Natural killer cell treated with Interleukin-12 subunit alpha and Interleukin-12 subunit beta and Interleukin-15 and Interleukin-18, amount 100 ng/mL, for 72 hours (primary cell): ENCODE measurements at regions not wholly inside any gene's neighbourhood (a gene's known extent, or its start where the extent isn't known, plus 50 kb on each side); places are given as distances from the start of the nearest gene placed in this dataset.

Source experiments
- ATAC-seq, 2 donors: fragments of 150-1000 bp; cut with Tn5 transposase in 1 of 2; sonication (Bioruptor Pico), chemical (Tn5 transposase) in 1 of 2; 2 replicates each; pipeline ENCODE4 v1.10.0; 2021
- DNase-seq: peaks from one replicate; pipeline ENCODE4 v3.0.0; 2022; ENCODE audit warnings: low spot score
- H3K27ac Mint-ChIP-seq, 2 donors: 1 replicate in 1 of 2; 2 replicates in 1 of 2; pipeline ENCODE4 v1.8.0; 2022; ENCODE audit warnings: mixed read lengths in 2 of 2, mild to moderate bottlenecking in 1 of 2, moderate library complexity in 1 of 2
- H3K27me3 Mint-ChIP-seq, 2 donors: 1 replicate in 1 of 2; 2 replicates in 1 of 2; pipeline ENCODE4 v1.8.0; 2022; ENCODE audit warnings: mixed read lengths in 2 of 2
- H3K36me3 Mint-ChIP-seq: one replicate; pipeline ENCODE4 v1.8.0; 2022; ENCODE audit warnings: mixed read lengths
- H3K4me1 Mint-ChIP-seq, 2 donors: 1 replicate in 1 of 2; 2 replicates in 1 of 2; pipeline ENCODE4 v1.8.0; 2022; ENCODE audit warnings: low read depth in 2 of 2, mixed read lengths in 2 of 2, mild to moderate bottlenecking in 1 of 2
- H3K4me3 Mint-ChIP-seq: one replicate; pipeline ENCODE4 v1.8.0; 2022; ENCODE audit warnings: mixed read lengths
- H3K9me3 Mint-ChIP-seq: 2 replicates; pipeline ENCODE4 v1.8.0; 2022; ENCODE audit warnings: mixed read lengths

DNA sequence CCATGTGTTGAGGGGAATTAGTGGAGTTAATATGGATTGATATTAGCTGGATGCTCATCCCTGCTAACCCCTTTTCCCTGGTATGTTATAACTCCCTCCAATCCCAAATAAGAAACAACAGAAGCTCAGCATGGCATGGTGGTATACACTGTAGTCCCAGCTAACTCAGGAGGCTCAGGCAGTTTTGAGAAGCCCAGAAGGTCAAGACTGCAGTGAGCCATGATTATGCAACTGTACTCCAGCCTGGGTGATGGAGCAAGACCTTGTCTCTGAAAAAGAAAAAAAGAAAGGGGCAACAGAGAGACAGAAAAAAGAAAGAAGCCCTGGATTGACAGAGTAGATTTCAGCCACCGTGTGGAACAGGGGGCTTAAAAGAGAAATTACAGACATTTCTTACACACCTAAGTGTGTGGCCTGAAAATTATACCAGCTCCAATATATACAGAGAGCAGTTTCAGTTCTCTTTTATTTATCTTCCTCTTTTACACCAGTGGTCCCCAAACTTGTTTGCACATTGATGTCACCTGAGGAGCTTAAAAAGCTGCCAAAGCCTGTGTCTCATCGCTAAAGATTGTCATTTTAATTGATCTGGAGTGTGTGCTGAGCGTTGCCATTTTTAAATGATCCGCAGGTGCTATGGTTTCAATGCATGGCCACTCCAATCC lies 203.6 kb downstream of the UBE2E3 start:
- no peaks in the 10 kb centered on the region for H3K27me3 Mint-ChIP-seq
- H3K9me3 Mint-ChIP-seq, result peaks cover 4% of the 10 kb centered on the region
- DNase-seq (no peak), ATAC-seq (no peak)
- peaks cover 18 to 32% of the 10 kb centered on the region in 2 donors for H3K4me1 Mint-ChIP-seq
- peaks cover 7% of the 10 kb centered on the region for H3K36me3 Mint-ChIP-seq
- no peak overlapping the region for H3K4me3 Mint-ChIP-seq
- H3K27ac Mint-ChIP-seq, result peak overlapping the region in 1 of 2 donors; percentile 18

DNA sequence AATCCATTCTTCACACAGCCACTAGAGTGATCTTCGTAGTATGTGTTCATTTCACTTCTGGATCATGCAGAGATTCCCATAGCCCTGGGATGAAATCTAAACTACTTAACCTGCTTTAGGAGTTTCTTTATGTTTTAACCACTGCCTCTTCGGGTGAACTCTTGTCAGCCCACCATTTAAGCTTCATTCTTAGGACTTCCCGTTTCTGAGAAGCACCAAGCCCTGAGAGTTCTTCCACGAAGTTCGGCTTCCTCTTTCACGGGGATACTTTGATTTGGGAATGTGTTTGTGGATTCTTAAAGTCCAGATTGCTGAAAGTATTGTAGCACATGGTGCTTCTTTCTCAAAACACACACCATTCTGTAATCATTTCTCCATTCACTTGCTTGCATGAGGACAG lies 205.0 kb downstream of the UBE2E3 start:
- H3K27ac Mint-ChIP-seq, result no peak overlapping the region
- H3K4me1 Mint-ChIP-seq, result peaks cover 14 to 28% of the 10 kb centered on the region in 2 donors
- no peak for DNase-seq
- ATAC-seq, result no peak
- H3K27me3 Mint-ChIP-seq, result no peaks in the 10 kb centered on the region
- no peaks in the 10 kb centered on the region for H3K36me3 Mint-ChIP-seq
- H3K4me3 Mint-ChIP-seq, result no peak overlapping the region
- H3K9me3 Mint-ChIP-seq, result no peaks in the 10 kb centered on the region

DNA sequence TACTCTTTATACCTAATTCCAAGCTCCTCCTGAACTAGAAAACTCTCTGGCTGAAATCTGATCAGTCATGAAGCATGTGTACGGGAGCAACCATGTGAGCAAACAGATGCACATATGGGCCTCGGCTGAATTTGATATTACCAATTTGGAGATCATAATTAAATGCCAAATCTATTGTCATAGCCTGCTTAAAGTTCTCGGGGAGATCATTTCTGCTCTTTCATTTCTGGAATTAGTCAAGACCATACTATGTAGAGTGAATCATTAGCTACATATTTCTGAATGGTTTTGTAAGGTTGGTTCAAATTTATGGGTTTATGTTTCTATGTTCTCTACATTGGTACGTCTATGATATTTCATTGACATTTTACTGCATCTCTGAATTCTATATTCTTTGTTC lies 205.5 kb downstream of the UBE2E3 start:
- no peak overlapping the region for H3K27ac Mint-ChIP-seq
- ATAC-seq, result peak in 1 of 2 donors; percentile 49
- no peaks in the 10 kb centered on the region for H3K9me3 Mint-ChIP-seq
- H3K4me3 Mint-ChIP-seq, result no peak overlapping the region
- peaks cover 19 to 32% of the 10 kb centered on the region in 2 donors for H3K4me1 Mint-ChIP-seq
- no peak for DNase-seq
- no peaks in the 10 kb centered on the region for H3K27me3 Mint-ChIP-seq
- no peaks in the 10 kb centered on the region for H3K36me3 Mint-ChIP-seq

DNA sequence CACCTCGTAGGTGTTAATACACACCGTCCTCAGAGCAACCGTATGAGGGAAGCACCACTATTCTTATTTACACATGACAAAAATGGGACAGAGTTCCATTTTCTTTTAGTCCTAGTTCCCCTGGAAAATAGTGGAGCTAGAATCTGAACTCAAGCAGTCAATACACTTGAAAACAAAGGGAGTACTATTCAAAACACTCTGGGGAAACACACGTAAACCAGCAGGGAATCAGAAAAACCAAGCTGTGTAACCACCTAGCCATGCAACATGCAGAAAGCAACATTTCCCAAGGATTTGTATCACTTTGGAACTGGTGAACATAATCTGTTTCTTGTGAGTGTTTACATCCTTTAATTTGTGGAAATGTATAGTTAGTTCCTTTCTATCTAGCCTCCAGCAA lies 208.2 kb downstream of the UBE2E3 start:
- ATAC-seq (no peak), DNase-seq (no peak)
- Mint-ChIP-seq H3K27me3 (no peaks in the 10 kb centered on the region), H3K36me3 (peaks cover under 1% of the 10 kb centered on the region), H3K4me1 (peaks cover 31 to 45% of the 10 kb centered on the region in 2 donors), H3K9me3 (no peaks in the 10 kb centered on the region), H3K27ac (no peak overlapping the region), H3K4me3 (no peak overlapping the region)

GRCh38 chr2:181189951-181190350 lies 209.5 kb downstream of the UBE2E3 start:
- Mint-ChIP-seq H3K27ac (peak overlapping the region in 1 of 2 donors; percentile 68), H3K36me3 (peaks cover 6% of the 10 kb centered on the region), H3K4me1 (peaks cover 38 to 50% of the 10 kb centered on the region in 2 donors), H3K4me3 (no peak overlapping the region), H3K9me3 (peaks cover 3% of the 10 kb centered on the region), H3K27me3 (no peaks in the 10 kb centered on the region)
- ATAC-seq (no peak), DNase-seq (no peak)

GRCh38 chr2:181190711-181191110 lies 210.3 kb downstream of the UBE2E3 start:
- Mint-ChIP-seq H3K4me3 (no peak overlapping the region), H3K27ac (peak overlapping the region in 1 of 2 donors; percentile 68), H3K36me3 (peaks cover 6% of the 10 kb centered on the region), H3K9me3 (peaks cover 3% of the 10 kb centered on the region), H3K27me3 (no peaks in the 10 kb centered on the region), H3K4me1 (peaks cover 38 to 49% of the 10 kb centered on the region in 2 donors)
- ATAC-seq (peak; percentile 58 to 72), DNase-seq (no peak)

- peak; percentile 25 to 78 for ATAC-seq
- Mint-ChIP-seq H3K4me1 (peaks cover 55 to 66% of the 10 kb centered on the region in 2 donors), H3K9me3 (peaks cover 3% of the 10 kb centered on the region), H3K4me3 (peak overlapping the region; percentile 13), H3K27me3 (no peaks in the 10 kb centered on the region), H3K27ac (peak overlapping the region; percentile 50 to 53), H3K36me3 (peaks cover 6% of the 10 kb centered on the region)
- DNase-seq, result no peak
These were observed 213.1 kb downstream of the UBE2E3 start for GRCh38 chr2:181193550-181193949.

DNA sequence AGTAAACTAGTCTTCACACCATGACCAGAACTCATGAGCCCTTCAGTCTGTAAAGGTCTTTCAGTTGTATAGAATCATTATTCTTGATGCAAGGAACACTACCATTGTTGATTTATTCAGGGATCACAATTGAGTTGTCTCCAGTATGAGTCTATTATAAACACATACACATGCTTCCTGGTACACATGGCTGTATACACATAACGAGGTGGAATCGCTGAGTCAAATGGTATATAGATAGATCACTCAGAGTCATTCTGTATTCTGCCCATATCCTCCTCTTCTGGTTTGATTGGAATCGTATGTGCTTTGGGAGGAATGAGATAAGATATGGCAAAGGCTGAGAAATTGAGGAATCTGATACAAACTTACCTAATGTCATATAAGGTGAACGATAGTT lies 216.0 kb downstream of the UBE2E3 start:
- Mint-ChIP-seq H3K4me3 (peak overlapping the region; percentile 56), H3K4me1 (peaks cover 48 to 58% of the 10 kb centered on the region in 2 donors), H3K9me3 (peaks cover 3% of the 10 kb centered on the region), H3K27me3 (no peaks in the 10 kb centered on the region), H3K27ac (peak overlapping the region; percentile 87 to 93), H3K36me3 (peaks cover 6% of the 10 kb centered on the region)
- DNase-seq (no peak), ATAC-seq (peak in 1 of 2 donors; percentile 83)

GRCh38 chr2:181197140-181197760 lies 216.8 kb downstream of the UBE2E3 start:
- DNase-seq (no peak), ATAC-seq (peak; percentile 65 to 75)
- H3K4me1 Mint-ChIP-seq, result peaks cover 54 to 66% of the 10 kb centered on the region in 2 donors
- H3K36me3 Mint-ChIP-seq, result peaks cover 6% of the 10 kb centered on the region
- H3K27ac Mint-ChIP-seq, result peak overlapping the region; percentile 87 to 93
- H3K4me3 Mint-ChIP-seq, result peak overlapping the region; percentile 72
- no peaks in the 10 kb centered on the region for H3K27me3 Mint-ChIP-seq
- peaks cover 3% of the 10 kb centered on the region for H3K9me3 Mint-ChIP-seq

GRCh38 chr2:181198183-181198864 lies 217.9 kb downstream of the UBE2E3 start:
- peak in 1 of 2 donors; percentile 11 for ATAC-seq
- peaks cover 6% of the 10 kb centered on the region for H3K36me3 Mint-ChIP-seq
- no peaks in the 10 kb centered on the region for H3K27me3 Mint-ChIP-seq
- no peak for DNase-seq
- peaks cover 51 to 61% of the 10 kb centered on the region in 2 donors for H3K4me1 Mint-ChIP-seq
- H3K9me3 Mint-ChIP-seq, result peaks cover 3% of the 10 kb centered on the region
- H3K27ac Mint-ChIP-seq, result peak overlapping the region; percentile 87 to 93
- H3K4me3 Mint-ChIP-seq, result peak overlapping the region; percentile 72

- H3K36me3 Mint-ChIP-seq, result peaks cover 20% of the 10 kb centered on the region
These were observed 223.0 kb downstream of the UBE2E3 start for GRCh38 chr2:181203412-181203811.

DNA sequence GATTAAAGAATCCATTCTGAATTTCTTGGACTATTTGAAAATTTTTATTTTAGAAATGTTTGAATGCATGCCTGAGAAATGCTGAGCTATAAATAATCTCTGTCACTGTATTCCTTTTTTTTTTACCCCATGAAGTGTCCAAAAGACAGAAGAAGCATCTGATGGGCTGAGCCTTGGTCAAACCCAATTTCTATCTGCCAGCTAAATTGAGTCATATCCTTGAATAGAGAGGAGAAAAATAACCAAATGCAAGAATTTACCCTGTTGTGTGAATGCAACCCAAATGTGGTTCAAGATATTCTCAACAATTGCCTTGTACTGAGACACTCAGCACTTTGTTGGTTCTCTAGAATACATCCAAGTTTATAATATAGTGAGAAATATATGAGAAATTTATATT lies 223.5 kb downstream of the UBE2E3 start:
- Mint-ChIP-seq H3K4me1 (peaks cover 22 to 25% of the 10 kb centered on the region in 2 donors), H3K27ac (no peak overlapping the region), H3K36me3 (peaks cover 23% of the 10 kb centered on the region), H3K4me3 (no peak overlapping the region), H3K9me3 (peaks cover 5% of the 10 kb centered on the region), H3K27me3 (no peaks in the 10 kb centered on the region)
- no peak for DNase-seq
- ATAC-seq, result no peak

More at GRCh38 chr2:181203412-181203811, 223.0 kb downstream of the UBE2E3 start:
- Mint-ChIP-seq H3K9me3 (peaks cover 5% of the 10 kb centered on the region), H3K4me1 (peaks cover 25 to 30% of the 10 kb centered on the region in 2 donors), H3K4me3 (no peak overlapping the region), H3K27me3 (no peaks in the 10 kb centered on the region), H3K27ac (no peak overlapping the region)
- no peak for DNase-seq
- ATAC-seq, result no peak

- Mint-ChIP-seq H3K4me1 (peaks cover 4 to 6% of the 10 kb centered on the region in 2 donors), H3K27ac (no peak overlapping the region), H3K9me3 (peaks cover 10% of the 10 kb centered on the region), H3K36me3 (peaks cover 15% of the 10 kb centered on the region), H3K27me3 (no peaks in the 10 kb centered on the region), H3K4me3 (no peak overlapping the region)
- ATAC-seq (no peak), DNase-seq (no peak)
These were observed 238.0 kb downstream of the UBE2E3 start for GRCh38 chr2:181218401-181218821.

DNA sequence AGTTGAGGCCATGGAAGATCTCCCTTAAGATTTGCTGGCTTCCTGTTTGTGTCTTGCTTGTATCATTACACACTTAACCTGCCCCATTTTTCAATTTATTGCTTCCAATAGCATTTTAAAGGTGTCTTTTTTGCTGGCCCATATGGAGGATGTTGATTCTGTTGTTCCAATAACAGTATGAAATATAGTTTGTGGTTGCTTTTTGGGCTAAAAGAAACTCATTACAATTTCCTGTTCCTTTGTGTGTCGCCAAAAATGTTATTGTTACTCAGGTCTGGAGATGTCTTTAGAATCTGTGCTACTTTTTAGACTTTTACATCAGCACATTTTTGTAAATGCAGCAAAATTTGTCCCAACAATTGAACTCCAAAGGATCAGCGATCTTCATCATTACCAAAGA lies 234.0 kb upstream of the ITGA4 start:
- peaks cover 39% of the 10 kb centered on the region for H3K36me3 Mint-ChIP-seq
- ATAC-seq (peak in 1 of 2 donors; percentile 41), DNase-seq (no peak)
- H3K9me3 Mint-ChIP-seq, result peaks cover 11% of the 10 kb centered on the region
- peak overlapping the region; percentile 56 for H3K4me3 Mint-ChIP-seq
- peaks cover 13 to 26% of the 10 kb centered on the region in 2 donors for H3K4me1 Mint-ChIP-seq
- no peaks in the 10 kb centered on the region for H3K27me3 Mint-ChIP-seq
- peak overlapping the region; percentile 76 to 84 for H3K27ac Mint-ChIP-seq
